ENCODE measurements at regions not wholly inside any gene's neighbourhood (a gene's known extent, or its start where the extent isn't known, plus 50 kb on each side); places are given as distances from the start of the nearest gene placed in this dataset.
A peak's percentile ranks its signal among the peaks of the same experiment; 100 is the strongest.

DNA sequence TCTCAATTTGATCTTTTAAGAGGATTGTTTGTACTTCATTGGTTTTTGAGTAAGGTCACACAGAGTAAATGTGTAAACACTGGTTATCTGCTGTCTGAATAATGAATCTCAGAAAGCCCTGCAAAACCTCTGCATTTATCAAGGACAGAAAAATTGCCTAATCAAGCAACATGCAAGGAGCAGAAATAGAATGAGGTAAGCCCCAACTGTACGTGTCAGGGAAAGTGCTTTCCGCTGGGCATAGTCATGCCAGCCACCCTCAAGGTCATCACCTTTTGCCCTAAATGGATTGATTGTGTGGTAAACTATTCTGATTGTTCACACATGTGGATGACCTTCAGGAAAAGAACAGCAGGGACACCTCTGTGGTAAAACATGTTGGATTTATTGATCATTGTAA is 376.9 kb upstream of the KCNN2 start:
- intact Hi-C loops (cut with DNase I) = no loop called here
- ATAC-seq (no peak), DNase-seq (no peak)
- Histone ChIP-seq H3K4me1 (no peaks in the 10 kb centered on the region), H3K36me3 (ENCODE audit: insufficient read depth in 1 of 2, low read depth in 1 of 2) (no peaks in the 10 kb centered on the region), H3K27ac (no peak overlapping the region), H3K4me3 (no peak overlapping the region), H3K9me3 (no peaks in the 10 kb centered on the region), H3K27me3 (ENCODE audit: insufficient read depth in 3 of 3, low read length in 2 of 3) (peaks cover 0 to 2% (median 0%) of the 10 kb centered on the region in 3 donors)
- WGBS, 3 donors = 50 to 66% (median 61%) methylated on average over 2 of the region's 2 CpGs
- TF ChIP-seq, protein P1, sequence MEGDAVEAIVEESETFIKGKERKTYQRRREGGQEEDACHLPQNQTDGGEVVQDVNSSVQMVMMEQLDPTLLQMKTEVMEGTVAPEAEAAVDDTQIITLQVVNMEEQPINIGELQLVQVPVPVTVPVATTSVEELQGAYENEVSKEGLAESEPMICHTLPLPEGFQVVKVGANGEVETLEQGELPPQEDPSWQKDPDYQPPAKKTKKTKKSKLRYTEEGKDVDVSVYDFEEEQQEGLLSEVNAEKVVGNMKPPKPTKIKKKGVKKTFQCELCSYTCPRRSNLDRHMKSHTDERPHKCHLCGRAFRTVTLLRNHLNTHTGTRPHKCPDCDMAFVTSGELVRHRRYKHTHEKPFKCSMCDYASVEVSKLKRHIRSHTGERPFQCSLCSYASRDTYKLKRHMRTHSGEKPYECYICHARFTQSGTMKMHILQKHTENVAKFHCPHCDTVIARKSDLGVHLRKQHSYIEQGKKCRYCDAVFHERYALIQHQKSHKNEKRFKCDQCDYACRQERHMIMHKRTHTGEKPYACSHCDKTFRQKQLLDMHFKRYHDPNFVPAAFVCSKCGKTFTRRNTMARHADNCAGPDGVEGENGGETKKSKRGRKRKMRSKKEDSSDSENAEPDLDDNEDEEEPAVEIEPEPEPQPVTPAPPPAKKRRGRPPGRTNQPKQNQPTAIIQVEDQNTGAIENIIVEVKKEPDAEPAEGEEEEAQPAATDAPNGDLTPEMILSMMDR (IDR thresholded peaks at IDR 0.05) = no peak

DNA sequence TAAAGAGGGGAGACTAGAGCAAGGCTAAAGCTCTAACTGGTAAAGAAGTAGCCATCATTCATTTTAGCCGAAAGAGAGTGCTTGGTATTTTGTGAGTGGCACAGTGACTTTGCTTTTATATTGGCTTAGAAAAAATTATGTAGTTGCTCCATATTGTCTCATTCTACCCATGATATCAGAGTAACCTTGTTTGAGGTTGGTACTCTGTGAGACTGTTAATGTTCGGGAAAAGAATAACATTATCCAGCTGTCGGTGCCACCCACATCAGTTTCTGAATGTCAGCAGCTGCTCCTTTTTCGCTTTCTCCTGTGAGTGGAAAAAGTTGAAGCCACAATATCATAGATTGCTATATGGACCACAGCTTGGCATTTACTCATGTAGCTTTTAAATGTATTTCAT is 376.4 kb upstream of the KCNN2 start:
- ATAC-seq = no peak
- 77 to 85% (median 82%) methylated on average over 4 of the region's 4 CpGs for WGBS, 3 donors
- no peaks in the 10 kb centered on the region for H3K36me3 ChIP-seq (ENCODE audit: insufficient read depth in 1 of 2, low read depth in 1 of 2)
- no peak overlapping the region for H3K4me3 ChIP-seq
- intact Hi-C loops (cut with DNase I) = no loop called here
- no peaks in the 10 kb centered on the region for H3K9me3 ChIP-seq
- no peak for DNase-seq
- no peak overlapping the region for H3K27ac ChIP-seq
- H3K4me1 ChIP-seq = no peaks in the 10 kb centered on the region
- TF ChIP-seq, protein P1 (IDR thresholded peaks at IDR 0.05) = no peak
- peaks cover 0 to 2% (median 0%) of the 10 kb centered on the region in 3 donors for H3K27me3 ChIP-seq (ENCODE audit: insufficient read depth in 3 of 3, low read length in 2 of 3)

DNA sequence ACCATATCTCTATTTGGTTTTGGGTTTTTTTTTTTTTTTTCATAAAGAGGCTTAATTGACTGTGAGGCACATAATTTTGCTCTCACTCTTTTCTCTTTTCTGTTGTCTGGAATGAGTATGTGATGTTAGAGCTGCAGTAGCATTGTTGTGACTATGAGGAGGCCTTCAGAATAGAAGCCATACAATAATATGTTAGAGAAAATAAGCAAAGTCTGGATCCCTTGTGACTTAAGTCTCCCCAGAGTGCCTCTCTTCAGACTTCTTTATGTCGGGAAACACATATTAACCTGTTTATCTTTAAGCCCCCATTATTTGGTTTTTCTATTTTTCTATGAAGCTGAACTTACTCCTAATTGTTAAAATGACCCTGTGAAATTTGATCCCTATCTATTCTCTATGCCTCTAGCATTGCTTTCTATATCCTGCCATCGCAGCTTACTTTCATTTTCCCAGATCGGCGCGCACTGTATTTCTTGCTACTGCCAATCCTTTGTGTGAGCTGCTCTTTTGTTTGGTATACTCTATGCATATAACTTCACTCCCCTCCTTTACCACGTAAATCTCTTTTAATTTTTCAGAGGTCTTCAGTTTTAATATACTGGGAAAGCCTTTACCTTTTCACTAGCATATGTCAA is 372.5 kb upstream of the KCNN2 start:
- Histone ChIP-seq H3K27me3 (ENCODE audit: insufficient read depth in 3 of 3, low read length in 2 of 3) (peaks cover 0 to 2% (median 0%) of the 10 kb centered on the region in 3 donors), H3K36me3 (ENCODE audit: insufficient read depth in 1 of 2, low read depth in 1 of 2) (no peaks in the 10 kb centered on the region), H3K4me3 (no peak overlapping the region), H3K4me1 (no peaks in the 10 kb centered on the region), H3K9me3 (no peaks in the 10 kb centered on the region), H3K27ac (no peak overlapping the region)
- DNase-seq = no peak
- 78 to 83% (median 82%) methylated on average over 6 of the region's 6 CpGs for WGBS, 3 donors
- ATAC-seq = no peak
- TF ChIP-seq, protein P1 (IDR thresholded peaks at IDR 0.05) = no peak
- intact Hi-C loops (cut with DNase I) = no loop called here

DNA sequence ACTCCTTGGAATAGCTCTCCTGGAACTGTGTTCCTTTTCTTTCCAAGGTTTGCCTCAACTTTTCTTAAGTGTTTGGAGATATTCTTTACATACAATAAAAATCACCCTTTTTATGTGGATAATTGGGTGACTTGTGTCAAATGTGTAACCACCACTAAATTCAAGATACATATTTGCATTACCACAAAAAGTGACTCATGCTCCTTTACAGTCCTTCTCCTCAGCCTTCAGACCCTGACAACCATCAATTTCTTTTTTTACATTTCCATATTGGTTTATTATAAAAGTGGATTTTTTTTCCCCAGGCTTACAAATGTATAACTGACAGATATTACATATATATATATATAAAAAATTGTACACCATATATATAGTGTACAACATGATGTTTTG is 372.0 kb upstream of the KCNN2 start:
- TF ChIP-seq, protein P1 (IDR thresholded peaks at IDR 0.05) = no peak
- Histone ChIP-seq H3K27me3 (ENCODE audit: insufficient read depth in 3 of 3, low read length in 2 of 3) (peaks cover 0 to 2% (median 0%) of the 10 kb centered on the region in 3 donors), H3K36me3 (ENCODE audit: insufficient read depth in 1 of 2, low read depth in 1 of 2) (no peaks in the 10 kb centered on the region), H3K4me1 (no peaks in the 10 kb centered on the region), H3K9me3 (no peaks in the 10 kb centered on the region), H3K4me3 (no peak overlapping the region), H3K27ac (no peak overlapping the region)
- intact Hi-C loops (cut with DNase I) = no loop called here
- no peak for DNase-seq
- ATAC-seq = no peak

DNA sequence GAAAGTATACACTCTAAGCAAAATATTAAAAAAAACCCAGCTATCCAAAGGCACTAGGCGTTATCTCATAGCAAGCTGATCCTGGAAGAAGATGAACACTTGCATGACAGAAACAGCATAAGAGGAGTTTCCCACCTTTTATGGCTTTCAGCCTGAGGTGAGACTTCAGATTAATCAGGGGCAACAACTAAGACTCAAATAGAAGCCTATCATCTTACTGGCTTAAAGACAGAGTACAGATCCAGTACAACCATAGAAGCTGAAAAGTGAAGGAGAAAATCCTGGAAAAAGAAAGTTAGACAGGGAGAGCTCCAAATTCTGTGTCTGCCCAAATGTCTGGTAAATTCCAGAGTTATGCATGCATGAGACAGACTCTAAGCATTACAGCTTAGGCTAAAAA is 360.8 kb upstream of the KCNN2 start:
- DNase-seq (no peak), ATAC-seq (peak in 1 of 4 donors; percentile 57)
- H3K36me3 ChIP-seq (ENCODE audit: insufficient read depth in 1 of 2, low read depth in 1 of 2) = no peaks in the 10 kb centered on the region
- WGBS, 3 donors = 0 to 53% (median 45%) methylated on average over 1 of the region's 1 CpG
- H3K27ac ChIP-seq = no peak overlapping the region
- H3K27me3 ChIP-seq (ENCODE audit: insufficient read depth in 3 of 3, low read length in 2 of 3) = no peaks in the 10 kb centered on the region
- intact Hi-C loops (cut with DNase I) = no loop called here
- H3K4me3 ChIP-seq = no peak overlapping the region
- H3K9me3 ChIP-seq = no peaks in the 10 kb centered on the region
- no peaks in the 10 kb centered on the region for H3K4me1 ChIP-seq
- TF ChIP-seq, protein P1 (IDR thresholded peaks at IDR 0.05) = no peak
